Vagina (tissue), 2 donors: ENCODE measurements at regions not wholly inside any gene's neighbourhood (a gene's known extent, or its start where the extent isn't known, plus 50 kb on each side); places are given as distances from the start of the nearest gene placed in this dataset.

ENCODE experiments used
- POLR2A ChIP-seq, 2 donors: fragments of 450-650 bp; IDR thresholded peaks; one replicate each; pipeline ENCODE4 v1.6.1; 2017; ENCODE audit warnings: antibody characterized with exemption in 2 of 2, mild to moderate bottlenecking in 2 of 2, moderate library complexity in 2 of 2
- POLR2AphosphoS5 ChIP-seq, 2 donors: sonication (generic); formaldehyde crosslinking; IDR thresholded peaks; one replicate each; pipeline ENCODE4 v1.9.0; 2017; ENCODE audit warnings: antibody characterized with exemption in 2 of 2, mild to moderate bottlenecking in 2 of 2, low read depth in 1 of 2; ENCODE audit not compliant: insufficient read depth in 1 of 2
- TF ChIP-seq, protein P1 (sequence below), 3 experiments: fragments of 450-650 bp in 2 of 3; fragments of 200-600 bp in 1 of 3; sonication (generic) in 1 of 3; IDR thresholded peaks; one replicate each; pipeline ENCODE4 v1.5.1; 2017 to 2019; ENCODE audit warnings: antibody characterized with exemption in 3 of 3, mild to moderate bottlenecking in 2 of 3, moderate library complexity in 2 of 3

DNA sequence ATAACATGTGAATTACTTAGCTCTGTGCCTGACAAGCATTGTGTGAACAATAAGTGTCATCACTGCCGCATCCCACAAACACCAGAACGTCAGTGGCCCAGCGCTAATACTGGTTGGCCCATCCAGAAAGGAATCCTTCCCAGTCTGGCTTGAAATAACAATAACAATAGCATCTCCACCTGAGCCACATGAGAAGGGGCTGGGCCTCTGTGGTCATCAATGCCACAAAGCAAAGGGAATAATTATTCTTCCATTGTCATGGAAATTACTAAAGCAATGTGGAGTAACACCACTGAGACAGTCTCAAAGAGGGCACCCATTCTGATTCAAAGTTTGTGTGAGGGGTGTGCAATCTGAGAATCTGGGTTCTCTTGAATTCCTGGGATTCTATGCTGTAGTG lies 105.7 kb upstream of the INHBA start:
- TF ChIP-seq POLR2AphosphoS5 (IDR thresholded peaks at IDR 0.05; ENCODE audit: insufficient read depth in 1 of 2, low read depth in 1 of 2) (no peak), POLR2A (IDR thresholded peaks at IDR 0.05) (no peak)
- TF ChIP-seq, protein P1, sequence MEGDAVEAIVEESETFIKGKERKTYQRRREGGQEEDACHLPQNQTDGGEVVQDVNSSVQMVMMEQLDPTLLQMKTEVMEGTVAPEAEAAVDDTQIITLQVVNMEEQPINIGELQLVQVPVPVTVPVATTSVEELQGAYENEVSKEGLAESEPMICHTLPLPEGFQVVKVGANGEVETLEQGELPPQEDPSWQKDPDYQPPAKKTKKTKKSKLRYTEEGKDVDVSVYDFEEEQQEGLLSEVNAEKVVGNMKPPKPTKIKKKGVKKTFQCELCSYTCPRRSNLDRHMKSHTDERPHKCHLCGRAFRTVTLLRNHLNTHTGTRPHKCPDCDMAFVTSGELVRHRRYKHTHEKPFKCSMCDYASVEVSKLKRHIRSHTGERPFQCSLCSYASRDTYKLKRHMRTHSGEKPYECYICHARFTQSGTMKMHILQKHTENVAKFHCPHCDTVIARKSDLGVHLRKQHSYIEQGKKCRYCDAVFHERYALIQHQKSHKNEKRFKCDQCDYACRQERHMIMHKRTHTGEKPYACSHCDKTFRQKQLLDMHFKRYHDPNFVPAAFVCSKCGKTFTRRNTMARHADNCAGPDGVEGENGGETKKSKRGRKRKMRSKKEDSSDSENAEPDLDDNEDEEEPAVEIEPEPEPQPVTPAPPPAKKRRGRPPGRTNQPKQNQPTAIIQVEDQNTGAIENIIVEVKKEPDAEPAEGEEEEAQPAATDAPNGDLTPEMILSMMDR (IDR thresholded peaks at IDR 0.05): no peak
